Naive thymus-derived CD8-positive, alpha-beta T cell (primary cell): ENCODE measurements at regions not wholly inside any gene's neighbourhood (a gene's known extent, or its start where the extent isn't known, plus 50 kb on each side); places are given as distances from the start of the nearest gene placed in this dataset.

ENCODE experiments used
- ATAC-seq, 2 donors: fragments of 150-1000 bp; cut with Tn5 transposase in 1 of 2; sonication (Bioruptor Pico), chemical (Tn5 transposase) in 1 of 2; 1 replicate in 1 of 2; 2 replicates in 1 of 2; pipeline ENCODE4 v1.10.0; 2021; ENCODE audit warnings: mild to moderate bottlenecking in 2 of 2, moderate library complexity in 2 of 2
- POLR2A ChIA-PET: fragments of 350-600 bp; sonication (Branson Sonifier 250); formaldehyde crosslinking; loops from one replicate; lab custom pipeline; 2021; ENCODE audit warnings: antibody characterized with exemption; lab: Charles Lee
- DNase-seq, 10 donors: peaks; one replicate each; pipeline versions ENCODE4 v3.0.0 to v3.0.0-alpha.2; 2020 to 2022
- H3K27ac Mint-ChIP-seq, 10 donors: one replicate each; pipeline ENCODE4 v1.8.0; 2020 to 2022; ENCODE audit warnings: mild to moderate bottlenecking in 10 of 10, mixed read lengths in 10 of 10, moderate library complexity in 4 of 10, inconsistent platforms in 1 of 10
- H3K27me3 Mint-ChIP-seq, 5 donors: one replicate each; pipeline ENCODE4 v1.8.0; 2021 to 2022; ENCODE audit warnings: mixed read lengths in 5 of 5
- H3K36me3 Mint-ChIP-seq, 3 donors: one replicate each; pipeline ENCODE4 v1.8.0; 2020 to 2022; ENCODE audit warnings: mixed read lengths in 3 of 3, mild to moderate bottlenecking in 2 of 3, inconsistent platforms in 1 of 3
- H3K4me1 Mint-ChIP-seq, 4 donors: one replicate each; pipeline ENCODE4 v1.8.0; 2021 to 2022; ENCODE audit warnings: mixed read lengths in 4 of 4
- H3K4me3 Mint-ChIP-seq, 10 donors: one replicate each; pipeline ENCODE4 v1.8.0; 2020 to 2022; ENCODE audit warnings: mild to moderate bottlenecking in 10 of 10, mixed read lengths in 10 of 10, moderate library complexity in 6 of 10, inconsistent platforms in 1 of 10
- H3K9me3 Mint-ChIP-seq, 9 donors: one replicate each; pipeline ENCODE4 v1.8.0; 2020 to 2022; ENCODE audit warnings: mixed read lengths in 9 of 9, mild to moderate bottlenecking in 3 of 9, inconsistent platforms in 1 of 9, moderate library complexity in 1 of 9

DNA sequence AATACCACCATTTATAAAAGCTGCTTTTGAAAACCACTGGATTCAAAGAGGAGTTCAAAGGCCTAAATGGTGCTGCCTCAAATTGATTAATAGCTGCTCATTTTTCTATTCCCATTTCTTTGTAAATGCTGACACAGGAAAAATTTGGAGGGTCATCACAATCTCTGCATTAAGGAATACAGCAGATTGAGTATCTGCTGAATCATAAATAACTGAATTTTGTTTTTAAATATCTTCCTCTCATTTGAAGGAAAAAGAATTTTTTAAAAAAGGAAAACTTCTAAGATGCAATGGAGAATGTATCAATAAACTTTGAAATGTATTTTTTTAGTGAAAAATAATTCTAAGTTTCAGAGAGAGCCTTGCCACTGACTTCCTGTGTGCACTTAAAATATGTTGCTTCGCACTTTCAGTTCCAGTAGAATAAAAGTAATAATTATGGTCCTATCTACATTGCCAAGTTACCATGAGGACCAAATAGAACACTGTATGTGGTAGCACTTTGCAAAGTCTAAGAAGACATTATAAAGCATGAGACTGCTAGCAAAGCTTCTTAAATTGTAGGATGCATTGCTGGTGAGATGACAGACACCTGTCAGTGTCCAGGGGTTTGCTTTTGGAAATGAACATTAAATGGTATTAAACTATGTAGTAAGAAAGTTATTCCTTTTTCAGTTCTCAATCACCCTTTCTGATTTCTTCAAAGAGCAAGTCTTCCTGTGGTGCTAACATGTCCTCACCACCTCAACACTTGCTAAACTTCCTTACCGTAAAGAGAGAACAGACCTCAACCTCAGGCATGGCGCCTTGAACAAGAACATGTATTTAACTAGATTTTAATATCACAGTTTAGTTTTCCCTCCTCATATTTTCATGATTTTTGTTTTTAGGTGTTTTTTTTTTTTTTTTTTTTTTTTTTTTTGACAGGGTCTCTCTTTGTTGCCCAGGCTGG lies 555.1 kb downstream of the EBF1 start:
- Mint-ChIP-seq H3K27ac (peak overlapping the region in 6 of 10 donors; percentile 2 to 80 (median 41)), H3K27me3 (no peaks in the 10 kb centered on the region), H3K4me3 (peak overlapping the region in 6 of 10 donors; percentile 6 to 49 (median 30)), H3K9me3 (peaks cover 0 to 15% (median 6%) of the 10 kb centered on the region in 9 donors), H3K4me1 (peaks cover 4 to 48% (median 32%) of the 10 kb centered on the region in 4 donors), H3K36me3 (peaks cover 0 to 6% (median 6%) of the 10 kb centered on the region in 3 donors)
- peak in 1 of 10 donors; percentile 31 for DNase-seq
- POLR2A ChIA-PET, result no interaction called here
- ATAC-seq, result peak in 1 of 2 donors; percentile 67

DNA sequence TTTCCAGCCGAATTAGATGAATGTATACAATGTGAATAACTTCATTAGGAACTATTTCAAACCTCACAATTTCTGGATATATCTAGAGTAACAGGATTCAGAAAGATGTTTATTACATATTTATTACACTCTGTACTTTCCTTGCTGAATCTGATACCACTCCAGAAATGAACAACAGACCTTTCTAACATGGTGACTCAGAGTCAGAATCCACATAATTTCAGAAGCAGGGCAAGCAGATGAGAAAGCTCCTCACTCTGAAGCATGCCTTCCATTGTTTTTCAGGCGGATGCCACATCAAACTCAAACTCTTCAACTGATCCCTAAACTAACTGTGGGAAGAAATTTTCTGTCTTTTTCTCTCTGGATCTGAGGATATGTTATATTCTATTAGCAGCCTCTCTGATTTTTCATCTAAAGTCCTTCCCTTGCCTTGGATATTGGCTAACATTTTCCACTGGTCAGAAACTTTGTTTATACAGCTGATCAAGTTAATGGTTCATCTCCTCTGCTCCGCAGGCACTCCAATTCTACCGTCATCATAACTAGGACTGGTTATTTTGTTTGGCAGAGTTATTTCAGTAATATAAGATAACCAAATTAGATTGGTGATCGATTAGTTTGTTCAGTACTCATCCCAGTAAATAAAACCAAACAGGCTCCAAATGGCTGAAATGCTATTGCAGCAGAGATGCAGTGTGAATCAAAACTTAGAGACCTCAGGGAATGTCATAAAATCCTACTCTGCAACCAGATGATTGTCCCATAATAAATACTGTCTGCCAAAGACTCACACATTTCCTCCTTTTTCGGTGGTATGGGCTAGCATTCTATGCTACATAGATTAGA lies 556.0 kb downstream of the EBF1 start:
- no peak for DNase-seq
- peaks cover 7 to 55% (median 38%) of the 10 kb centered on the region in 4 donors for H3K4me1 Mint-ChIP-seq
- H3K4me3 Mint-ChIP-seq, result no peak overlapping the region
- POLR2A ChIA-PET, result no interaction called here
- peak overlapping the region in 4 of 10 donors; percentile 41 to 53 (median 48) for H3K27ac Mint-ChIP-seq
- peaks cover 0 to 13% (median 6%) of the 10 kb centered on the region in 9 donors for H3K9me3 Mint-ChIP-seq
- ATAC-seq, result no peak
- peaks cover 0 to 6% (median 6%) of the 10 kb centered on the region in 3 donors for H3K36me3 Mint-ChIP-seq
- no peaks in the 10 kb centered on the region for H3K27me3 Mint-ChIP-seq

DNA sequence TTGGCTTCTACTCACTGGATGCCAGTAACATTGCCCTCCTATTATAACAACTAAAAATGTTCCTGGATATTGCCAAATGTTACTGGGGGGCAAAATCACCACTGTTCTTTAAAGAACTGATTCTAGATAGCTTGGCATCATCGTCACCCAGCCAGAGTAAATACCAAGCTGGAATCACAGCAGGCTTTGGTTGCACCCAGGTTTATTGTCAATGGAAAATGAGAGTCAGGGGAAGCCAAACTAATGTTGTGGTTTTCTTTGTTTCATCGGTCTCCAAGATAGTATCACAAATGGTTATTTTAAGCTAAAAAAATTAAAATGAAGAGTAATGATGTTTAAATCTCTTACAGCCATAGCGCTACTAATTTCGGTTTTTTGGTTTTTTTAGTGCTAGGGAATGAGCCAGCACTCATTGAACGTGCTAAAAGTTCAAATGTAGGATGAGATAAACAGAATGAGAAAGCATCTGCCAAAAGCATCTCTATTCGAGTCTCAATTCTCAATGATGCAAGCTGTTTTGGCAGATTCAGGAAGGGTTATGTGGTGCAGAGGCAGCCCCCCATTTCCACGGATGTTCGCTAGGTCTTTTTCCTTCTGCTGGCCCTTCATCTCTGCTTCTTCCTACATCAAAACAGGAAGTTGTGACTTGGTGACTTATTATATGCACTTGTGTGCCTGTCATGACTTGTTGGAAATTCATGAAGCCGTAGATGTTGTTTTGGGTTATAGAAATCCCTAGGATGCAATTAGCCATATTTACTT lies 558.0 kb downstream of the EBF1 start:
- Mint-ChIP-seq H3K4me1 (peaks cover 7 to 69% (median 47%) of the 10 kb centered on the region in 4 donors), H3K36me3 (peaks cover 0 to 3% (median 0%) of the 10 kb centered on the region in 3 donors), H3K27me3 (no peaks in the 10 kb centered on the region), H3K4me3 (peak overlapping the region in 6 of 10 donors; percentile 0 to 63 (median 20)), H3K9me3 (no peaks in the 10 kb centered on the region), H3K27ac (peak overlapping the region in 5 of 10 donors; percentile 8 to 70 (median 27))
- peak in 2 of 10 donors; percentile 1 to 14 for DNase-seq
- peak in 1 of 2 donors; percentile 33 for ATAC-seq
- POLR2A ChIA-PET, result no interaction called here

DNA sequence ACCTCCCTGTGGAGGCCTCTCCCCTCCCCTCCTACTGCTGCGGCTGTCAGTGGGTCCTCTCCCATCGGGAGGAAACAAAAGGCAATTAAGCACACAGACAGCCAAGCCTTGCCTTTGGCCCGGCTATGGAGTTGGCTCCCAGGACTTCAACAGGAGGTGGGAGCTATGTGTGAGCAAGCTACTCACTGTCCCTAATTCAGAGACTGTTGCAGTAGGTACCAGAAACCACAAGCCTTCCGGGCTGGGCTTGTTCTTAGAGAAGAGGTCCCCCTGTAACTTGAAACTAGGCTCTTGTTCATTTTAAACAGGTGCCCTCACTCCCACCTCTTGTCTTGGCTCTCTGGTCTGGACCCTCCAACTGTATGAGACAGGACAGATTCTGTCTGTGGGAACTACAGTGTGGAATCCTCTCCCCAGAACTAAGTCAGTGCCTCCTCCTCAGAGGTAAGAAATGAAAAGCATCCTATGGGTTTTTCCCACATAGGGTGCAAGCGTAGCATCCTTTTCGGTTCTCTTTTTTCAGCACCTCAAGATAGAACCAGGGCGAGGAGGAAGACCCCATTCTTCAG lies 561.1 kb downstream of the EBF1 start:
- DNase-seq (peak in 3 of 10 donors; percentile 5 to 26 (median 6)), ATAC-seq (peak in 1 of 2 donors; percentile 57)
- POLR2A ChIA-PET, result no interaction called here
- Mint-ChIP-seq H3K4me1 (peaks cover 5 to 46% (median 33%) of the 10 kb centered on the region in 4 donors), H3K36me3 (no peaks in the 10 kb centered on the region), H3K9me3 (no peaks in the 10 kb centered on the region), H3K27me3 (no peaks in the 10 kb centered on the region), H3K4me3 (peak overlapping the region in 1 of 10 donors; percentile 14), H3K27ac (peak overlapping the region in 2 of 10 donors; percentile 35 to 70)

DNA sequence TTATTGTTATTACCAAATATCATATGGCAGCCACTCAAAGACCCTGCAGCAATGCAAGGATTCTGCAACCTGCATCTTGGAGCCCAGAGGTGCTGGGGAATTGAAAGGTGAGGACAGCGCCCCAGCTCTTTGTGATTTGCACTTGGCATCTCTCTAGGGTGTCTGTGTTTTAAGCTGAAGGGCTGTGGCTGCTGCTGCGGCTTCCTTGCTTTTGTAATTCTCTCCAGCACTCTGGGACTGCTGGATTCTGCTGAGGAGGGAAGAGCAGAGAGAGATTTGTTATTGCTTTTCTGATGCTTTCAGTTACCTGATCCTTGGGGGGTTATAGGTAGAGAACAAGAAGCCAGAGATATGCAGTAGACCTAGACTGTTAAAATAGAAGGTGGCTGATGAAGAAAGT lies 562.4 kb downstream of the EBF1 start:
- Mint-ChIP-seq H3K27ac (peak overlapping the region in 1 of 10 donors; percentile 5), H3K4me1 (peaks cover 5 to 40% (median 30%) of the 10 kb centered on the region in 4 donors), H3K4me3 (no peak overlapping the region), H3K36me3 (no peaks in the 10 kb centered on the region), H3K27me3 (no peaks in the 10 kb centered on the region), H3K9me3 (no peaks in the 10 kb centered on the region)
- DNase-seq (no peak), ATAC-seq (no peak)
- POLR2A ChIA-PET, result no interaction called here

DNA sequence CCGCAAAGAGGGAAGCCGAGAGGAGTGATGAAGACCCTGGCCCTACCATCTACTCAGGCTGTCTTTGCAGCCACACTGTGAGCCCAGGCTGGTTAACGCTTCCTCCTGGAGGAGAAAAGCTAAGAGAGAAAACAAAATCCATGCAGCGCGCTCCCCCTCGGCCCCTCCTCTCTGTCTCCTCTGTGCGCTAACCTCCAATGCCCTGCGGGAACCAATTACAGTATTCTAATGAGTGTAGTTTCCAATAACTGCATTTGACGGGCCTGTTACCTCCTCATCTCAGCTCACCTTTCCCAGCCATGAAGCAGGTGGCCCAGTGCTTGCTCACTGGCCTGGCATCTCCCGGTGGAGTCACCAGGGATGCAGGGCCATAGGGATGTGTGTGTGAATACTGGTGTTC lies 565.5 kb downstream of the EBF1 start:
- Mint-ChIP-seq H3K27me3 (no peaks in the 10 kb centered on the region), H3K4me1 (peaks cover under 1 to 20% (median 14%) of the 10 kb centered on the region in 4 donors), H3K9me3 (no peaks in the 10 kb centered on the region), H3K36me3 (no peaks in the 10 kb centered on the region), H3K27ac (no peak overlapping the region), H3K4me3 (no peak overlapping the region)
- DNase-seq (no peak), ATAC-seq (no peak)
- POLR2A ChIA-PET, result no interaction called here

DNA sequence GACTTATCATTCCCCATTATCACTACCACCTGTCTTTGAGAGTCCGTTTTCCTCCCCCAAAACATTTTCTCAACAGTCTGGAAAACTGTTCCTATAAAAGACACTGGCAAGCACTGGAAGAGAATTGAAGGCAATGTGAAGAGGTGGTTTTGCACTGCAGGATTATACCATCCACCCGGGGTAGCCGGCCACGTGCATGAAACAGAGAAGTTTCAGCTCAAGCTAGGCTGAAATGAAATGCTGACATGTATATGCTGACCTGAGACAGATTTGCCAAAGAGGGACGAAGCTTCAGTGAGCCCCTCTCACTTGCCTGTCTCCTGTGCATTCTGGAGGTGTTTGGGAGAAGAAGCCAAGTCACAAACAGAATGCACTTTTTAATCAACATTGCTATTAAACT lies 567.0 kb downstream of the EBF1 start:
- Mint-ChIP-seq H3K27ac (peak overlapping the region in 1 of 10 donors; percentile 19), H3K4me3 (no peak overlapping the region), H3K27me3 (no peaks in the 10 kb centered on the region), H3K36me3 (no peaks in the 10 kb centered on the region), H3K9me3 (no peaks in the 10 kb centered on the region), H3K4me1 (peaks cover 0 to 7% (median 1%) of the 10 kb centered on the region in 4 donors)
- ATAC-seq (no peak), DNase-seq (no peak)
- POLR2A ChIA-PET, result no interaction called here

DNA sequence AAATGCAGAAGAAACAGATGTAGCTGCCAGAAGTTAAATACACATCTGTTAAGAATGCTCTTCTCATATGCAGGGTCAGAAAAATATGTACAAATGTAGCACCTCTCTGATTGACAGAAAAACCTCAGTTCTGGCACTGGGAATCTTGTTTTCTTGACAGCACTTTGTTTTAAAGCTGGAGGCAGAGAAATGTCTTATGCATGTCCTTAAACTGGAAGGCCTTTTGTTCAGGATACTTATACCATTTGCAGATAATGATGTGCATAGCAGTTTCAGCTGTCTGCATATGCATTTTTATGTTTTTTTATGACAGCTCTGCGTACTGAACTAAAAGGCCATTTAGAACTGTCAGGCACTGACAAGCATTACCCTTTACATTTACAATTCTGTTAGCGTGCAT lies 567.9 kb downstream of the EBF1 start:
- no peaks in the 10 kb centered on the region for H3K9me3 Mint-ChIP-seq
- no peaks in the 10 kb centered on the region for H3K27me3 Mint-ChIP-seq
- no peak overlapping the region for H3K27ac Mint-ChIP-seq
- POLR2A ChIA-PET, result no interaction called here
- DNase-seq (no peak), ATAC-seq (no peak)
- H3K4me3 Mint-ChIP-seq, result no peak overlapping the region
- H3K36me3 Mint-ChIP-seq, result no peaks in the 10 kb centered on the region
- H3K4me1 Mint-ChIP-seq, result peaks cover 0 to 3% (median 1%) of the 10 kb centered on the region in 4 donors

DNA sequence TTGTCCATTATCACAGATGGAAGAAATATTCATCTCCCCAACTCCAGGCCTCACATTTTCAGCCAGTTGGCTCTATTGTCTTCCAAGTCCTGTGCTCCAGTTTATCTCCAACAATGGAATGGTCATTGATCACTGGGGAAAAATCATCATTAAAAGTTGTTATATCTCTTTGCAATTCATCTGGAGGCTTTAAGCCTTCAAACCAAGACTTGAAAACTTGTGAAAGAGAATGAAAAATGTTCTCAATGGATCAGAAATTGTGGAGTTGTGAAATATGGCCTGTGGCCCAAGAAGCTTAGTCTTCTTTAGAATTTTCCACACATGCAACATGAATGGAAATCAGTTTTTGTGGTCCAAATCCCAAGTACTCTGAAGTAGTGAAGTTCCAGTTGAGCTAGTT lies 569.6 kb downstream of the EBF1 start:
- H3K9me3 Mint-ChIP-seq, result no peaks in the 10 kb centered on the region
- H3K4me3 Mint-ChIP-seq, result no peak overlapping the region
- no peaks in the 10 kb centered on the region for H3K27me3 Mint-ChIP-seq
- POLR2A ChIA-PET, result no interaction called here
- DNase-seq (no peak), ATAC-seq (no peak)
- H3K4me1 Mint-ChIP-seq, result peaks cover 0 to 6% (median 1%) of the 10 kb centered on the region in 4 donors
- H3K27ac Mint-ChIP-seq, result no peak overlapping the region
- H3K36me3 Mint-ChIP-seq, result no peaks in the 10 kb centered on the region

DNA sequence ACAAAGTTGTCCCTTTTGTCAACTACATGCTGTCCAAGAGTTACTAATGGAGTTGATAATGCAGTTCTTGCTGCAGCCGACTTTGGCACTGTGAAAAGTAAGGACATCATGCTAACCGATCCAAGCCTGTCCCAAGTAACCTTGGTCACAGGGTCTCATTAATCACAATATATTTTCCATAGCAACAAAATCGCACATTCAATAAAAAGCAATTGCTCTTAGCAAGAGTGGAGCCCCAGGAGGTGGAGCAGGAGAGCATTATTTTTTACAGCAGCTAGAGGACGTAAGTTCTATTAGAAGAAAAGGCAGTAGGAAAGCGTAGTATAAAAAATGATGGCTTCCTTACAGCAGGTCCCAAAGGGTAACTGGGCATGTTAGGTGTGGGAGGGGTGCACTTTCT lies 570.3 kb downstream of the EBF1 start:
- POLR2A ChIA-PET, result no interaction called here
- Mint-ChIP-seq H3K27ac (no peak overlapping the region), H3K4me1 (peaks cover 0 to 6% (median 1%) of the 10 kb centered on the region in 4 donors), H3K27me3 (no peaks in the 10 kb centered on the region), H3K36me3 (no peaks in the 10 kb centered on the region), H3K9me3 (no peaks in the 10 kb centered on the region), H3K4me3 (no peak overlapping the region)
- ATAC-seq (no peak), DNase-seq (no peak)

DNA sequence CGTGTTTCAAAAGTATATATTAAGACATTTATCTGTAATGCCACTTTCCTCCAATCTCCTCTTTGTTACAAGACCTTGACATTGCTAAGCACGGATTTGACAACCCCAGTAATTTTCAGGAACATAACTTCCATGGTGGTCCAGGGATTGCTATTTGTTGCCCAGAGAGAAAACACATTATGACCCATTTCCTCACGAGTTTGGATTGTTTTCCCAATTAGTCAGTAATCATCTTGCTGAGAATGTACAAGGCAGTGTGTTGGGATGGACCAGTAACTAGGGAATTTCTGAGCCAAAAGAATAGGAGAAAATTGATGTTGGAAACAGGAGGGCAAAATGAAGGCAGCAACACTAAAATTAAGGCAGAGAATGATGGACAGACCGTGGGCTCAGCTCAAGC lies 574.1 kb downstream of the EBF1 start:
- Mint-ChIP-seq H3K27ac (no peak overlapping the region), H3K4me3 (no peak overlapping the region), H3K36me3 (no peaks in the 10 kb centered on the region), H3K27me3 (no peaks in the 10 kb centered on the region), H3K4me1 (peaks cover 0 to 9% (median 3%) of the 10 kb centered on the region in 4 donors), H3K9me3 (no peaks in the 10 kb centered on the region)
- DNase-seq, result no peak
- POLR2A ChIA-PET, result no interaction called here
- ATAC-seq, result no peak

DNA sequence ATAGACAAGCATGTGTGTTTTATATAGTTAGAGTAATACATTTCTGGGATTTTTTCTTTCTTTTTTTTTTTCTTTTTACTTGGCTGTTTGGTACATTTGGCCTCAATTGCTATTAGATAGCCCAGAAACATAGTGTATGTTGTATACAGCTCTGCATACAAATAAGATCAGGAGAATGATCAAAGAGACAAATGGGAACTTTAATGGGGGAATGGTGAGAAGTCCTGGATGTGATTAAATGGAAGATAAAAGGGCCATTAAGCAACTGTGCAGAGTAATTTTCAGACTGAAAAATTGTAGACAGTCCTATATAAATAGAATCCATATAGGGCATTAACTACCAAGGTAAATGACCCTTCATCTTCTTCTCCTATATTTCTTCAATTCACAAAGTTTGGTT lies 575.6 kb downstream of the EBF1 start:
- POLR2A ChIA-PET, result no interaction called here
- Mint-ChIP-seq H3K4me3 (no peak overlapping the region), H3K27me3 (no peaks in the 10 kb centered on the region), H3K36me3 (no peaks in the 10 kb centered on the region), H3K27ac (no peak overlapping the region), H3K9me3 (no peaks in the 10 kb centered on the region), H3K4me1 (peaks cover 0 to 9% (median 3%) of the 10 kb centered on the region in 4 donors)
- DNase-seq, result no peak
- no peak for ATAC-seq
